AG04450 (cell line): ENCODE measurements at regions not wholly inside any gene's neighbourhood (a gene's known extent, or its start where the extent isn't known, plus 50 kb on each side); places are given as distances from the start of the nearest gene placed in this dataset.

Experiments used
- CTCF ChIA-PET: fragments of 300-600, 350-600 bp; formaldehyde crosslinking; extraction: SDS; loops from one replicate; lab custom pipeline; 2022; ENCODE audit warnings: antibody characterized with exemption, inconsistent platforms; lab: Charles Lee
- POLR2A ChIA-PET: fragments of 350-600 bp; formaldehyde crosslinking; extraction: SDS; loops from one replicate; lab custom pipeline; 2021; ENCODE audit warnings: antibody characterized with exemption, inconsistent platforms; lab: Yijun Ruan, JAX
- DNase-seq: peaks from one replicate; pipeline ENCODE4 v3.0.0-alpha.2; 2011; ENCODE audit warnings: low read depth, low spot score
- H3K27ac ChIP-seq: one replicate; pipeline ENCODE4 v1.5.1; 2012; ENCODE audit warnings: low read depth, low read length, control low read depth
- H3K27me3 ChIP-seq: one replicate; pipeline ENCODE4 v1.6.0; 2012; ENCODE audit warnings: low read length; ENCODE audit not compliant: control insufficient read depth, insufficient read depth
- H3K4me3 ChIP-seq: 2 replicates; pipeline ENCODE4 v1.5.1; 2011; ENCODE audit warnings: mild to moderate bottlenecking, low read depth, low read length, control low read depth
- H3K9me3 ChIP-seq: 2 replicates; pipeline ENCODE4 v1.5.1; 2012; ENCODE audit warnings: low read length; ENCODE audit not compliant: control insufficient read depth, insufficient read depth
- CTCF ChIP-seq: IDR thresholded peaks from 2 replicates; pipeline ENCODE4 v1.5.1; 2011; ENCODE audit warnings: low read depth, low read length, control low read depth, inconsistent platforms

- no peak for DNase-seq
- CTCF ChIA-PET, result no interaction called here
- TF ChIP-seq CTCF, result no peak
- H3K9me3 ChIP-seq, result peaks cover 88% of the 10 kb centered on the region
- no peak overlapping the region for H3K4me3 ChIP-seq
- H3K27ac ChIP-seq, result no peak overlapping the region
- no peaks in the 10 kb centered on the region for H3K27me3 ChIP-seq
- POLR2A ChIA-PET, result no interaction called here
Measured at GRCh38 chr22:49087198-49087597, 740.5 kb downstream of the BRD1 start.

GRCh38 chr22:49086606-49087157 lies 741.0 kb downstream of the BRD1 start:
- Histone ChIP-seq H3K27me3 (no peaks in the 10 kb centered on the region), H3K4me3 (no peak overlapping the region), H3K9me3 (peaks cover 87% of the 10 kb centered on the region), H3K27ac (no peak overlapping the region)
- POLR2A ChIA-PET, result no interaction called here
- CTCF ChIA-PET, result no interaction called here
- TF ChIP-seq CTCF, result no peak
- no peak for DNase-seq

GRCh38 chr22:49086181-49086580 lies 741.5 kb downstream of the BRD1 start:
- ChIA-PET CTCF (no interaction called here), POLR2A (no interaction called here)
- Histone ChIP-seq H3K27ac (no peak overlapping the region), H3K4me3 (no peak overlapping the region), H3K27me3 (no peaks in the 10 kb centered on the region), H3K9me3 (peaks cover 87% of the 10 kb centered on the region)
- no peak for TF ChIP-seq CTCF
- no peak for DNase-seq

GRCh38 chr22:49084206-49084605 lies 743.5 kb downstream of the BRD1 start:
- CTCF ChIA-PET, result no interaction called here
- DNase-seq, result no peak
- H3K27ac ChIP-seq, result no peak overlapping the region
- H3K4me3 ChIP-seq, result no peak overlapping the region
- POLR2A ChIA-PET, result no interaction called here
- TF ChIP-seq CTCF, result no peak
- H3K27me3 ChIP-seq, result no peaks in the 10 kb centered on the region
- peaks cover 87% of the 10 kb centered on the region for H3K9me3 ChIP-seq

- ChIA-PET CTCF (no interaction called here), POLR2A (no interaction called here)
- TF ChIP-seq CTCF, result no peak
- H3K9me3 ChIP-seq, result peaks cover 87% of the 10 kb centered on the region
- H3K27ac ChIP-seq, result no peak overlapping the region
- H3K27me3 ChIP-seq, result no peaks in the 10 kb centered on the region
- H3K4me3 ChIP-seq, result no peak overlapping the region
- DNase-seq, result no peak
Measured at GRCh38 chr22:49083607-49084006, 744.1 kb downstream of the BRD1 start.
